Posterior vena cava (tissue), 2 donors: ENCODE measurements at regions not wholly inside any gene's neighbourhood (a gene's known extent, or its start where the extent isn't known, plus 50 kb on each side); places are given as distances from the start of the nearest gene placed in this dataset.

Experiments
- DNase-seq: peaks from one replicate; pipeline ENCODE4 v3.0.0-alpha.2; 2020; ENCODE audit warnings: low spot score
- intact Hi-C, 2 donors: fragments of 100-400 bp; cut with DNase I; formaldehyde crosslinking; loops; one replicate each; pipeline versions ENCODE4 v1.14.1 to v1.14.2; 2022 to 2023
- donor health status: DM: yes; HTN: yes; CAD: no.
- donor health status: DM: yes; HTN: yes; CAD: no.

DNA sequence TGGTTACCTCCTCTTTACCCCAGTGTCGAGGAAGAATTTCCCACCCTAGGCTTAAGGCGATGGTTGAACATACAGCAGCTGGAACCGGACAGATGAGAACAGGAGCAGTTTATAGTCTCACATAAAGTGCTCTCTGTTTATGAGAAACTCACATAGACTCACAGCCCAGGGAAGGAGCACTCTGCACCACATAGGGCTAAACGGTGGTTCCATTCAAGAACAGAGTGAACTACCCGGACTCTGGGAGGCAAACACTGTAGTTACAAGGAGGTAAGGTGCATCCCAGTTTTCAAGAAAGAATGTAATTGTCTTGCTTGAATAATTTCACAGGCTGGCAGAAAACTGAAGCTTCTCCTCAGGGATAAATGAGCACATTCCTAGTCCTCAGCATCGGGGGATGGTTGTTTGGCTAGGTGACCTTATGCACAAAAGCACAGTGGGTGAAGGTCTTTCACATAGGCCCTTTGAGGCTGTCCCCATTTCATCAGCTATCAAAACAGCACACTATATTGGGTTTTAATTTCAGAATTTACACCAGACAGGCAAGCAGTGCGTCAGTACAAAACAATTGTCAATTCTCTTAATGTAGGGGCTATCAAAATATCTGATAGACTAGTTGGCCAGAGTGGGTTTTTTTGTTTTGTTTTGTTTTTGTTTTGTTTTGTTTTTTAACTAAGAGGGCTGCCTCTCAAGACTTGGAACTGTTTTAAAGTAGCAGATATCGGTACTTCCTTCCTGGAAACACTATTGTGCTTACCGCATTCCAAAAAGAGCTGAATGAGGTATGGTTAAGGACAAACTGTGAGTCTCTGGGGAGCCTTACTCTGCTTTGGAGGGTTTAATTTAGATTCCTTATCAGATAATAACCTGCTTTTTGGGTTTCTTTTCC lies 918.1 kb upstream of the CDH8 start:
- no peak for DNase-seq
- intact Hi-C loops, result no loop called here

DNA sequence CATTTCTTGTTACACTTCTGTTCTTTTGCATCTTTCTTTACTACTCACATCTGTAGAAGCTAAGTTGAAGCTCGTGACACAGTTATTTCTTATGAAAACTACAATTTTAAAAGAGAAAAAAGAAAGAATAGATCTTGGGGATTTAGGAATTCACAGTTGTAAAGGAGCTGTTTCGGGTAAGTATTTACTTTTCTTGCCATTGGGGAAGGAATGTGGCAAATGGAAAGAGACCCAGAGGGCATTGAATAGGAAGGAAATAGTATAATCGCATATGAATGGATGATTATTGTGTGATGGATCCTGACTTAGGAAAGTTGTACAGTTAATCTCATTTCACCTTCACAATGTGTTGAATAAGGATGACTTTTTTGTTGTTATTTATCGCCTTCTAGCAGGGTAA lies 914.1 kb upstream of the CDH8 start:
- intact Hi-C loops, result no loop called here
- no peak for DNase-seq

DNA sequence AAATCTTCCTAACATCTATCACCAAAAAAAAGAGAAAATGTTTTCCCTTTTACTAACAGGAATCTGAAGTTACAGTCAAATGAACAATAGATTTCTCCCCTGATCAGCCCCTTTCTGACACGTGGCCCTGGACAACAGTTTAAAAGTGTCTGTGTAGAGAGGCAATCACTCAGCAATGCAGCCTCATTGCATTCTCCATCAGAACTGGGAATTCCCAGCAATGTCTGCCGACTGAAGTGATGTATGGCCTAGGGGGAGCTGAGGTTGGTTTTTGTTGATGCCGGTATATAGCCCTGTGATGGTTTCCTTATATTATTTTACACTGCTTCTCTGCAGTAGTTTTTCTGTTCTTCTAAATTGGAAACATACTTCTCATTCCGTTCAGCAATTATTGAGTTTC lies 904.3 kb upstream of the CDH8 start:
- no peak for DNase-seq
- intact Hi-C loops, result no loop called here

DNA sequence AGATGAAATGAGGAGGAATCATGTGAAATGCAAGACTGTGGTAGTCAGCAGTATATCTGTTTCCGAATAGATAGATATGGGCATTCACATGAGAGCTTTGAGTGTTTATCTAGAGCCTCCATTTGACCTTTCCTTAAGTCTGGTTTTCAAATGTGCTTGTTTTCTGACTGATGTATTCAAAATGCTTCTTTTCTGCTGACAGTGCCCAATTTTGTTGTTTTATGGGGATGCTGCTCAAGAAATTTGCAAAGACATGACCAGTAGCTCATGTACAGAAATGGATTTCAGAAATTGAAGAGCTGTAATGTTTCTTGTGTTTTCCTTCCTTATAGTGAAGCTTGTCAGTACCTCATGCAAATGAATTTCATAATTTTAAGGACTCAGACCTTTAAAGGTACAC lies 903.4 kb upstream of the CDH8 start:
- intact Hi-C loops, result no loop called here
- DNase-seq, result no peak

DNA sequence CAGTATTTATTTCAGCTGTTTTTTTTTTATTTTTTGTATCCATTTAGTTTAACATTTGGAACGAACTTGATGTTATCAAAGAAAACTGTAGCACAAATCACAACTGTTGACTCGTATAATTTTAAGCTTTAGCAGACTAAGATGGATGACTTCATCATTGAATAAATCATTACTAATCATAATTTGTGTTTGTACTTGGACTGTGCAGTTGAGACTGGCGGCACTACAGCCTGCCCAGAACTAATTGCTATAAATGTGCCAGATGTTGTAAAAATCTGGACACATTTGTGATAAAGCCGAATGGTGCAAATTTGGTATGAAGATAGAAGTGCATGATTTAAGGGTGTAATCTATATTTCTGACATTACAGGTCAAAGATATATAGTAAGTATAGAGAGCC lies 897.7 kb upstream of the CDH8 start:
- intact Hi-C loops, result no loop called here

DNA sequence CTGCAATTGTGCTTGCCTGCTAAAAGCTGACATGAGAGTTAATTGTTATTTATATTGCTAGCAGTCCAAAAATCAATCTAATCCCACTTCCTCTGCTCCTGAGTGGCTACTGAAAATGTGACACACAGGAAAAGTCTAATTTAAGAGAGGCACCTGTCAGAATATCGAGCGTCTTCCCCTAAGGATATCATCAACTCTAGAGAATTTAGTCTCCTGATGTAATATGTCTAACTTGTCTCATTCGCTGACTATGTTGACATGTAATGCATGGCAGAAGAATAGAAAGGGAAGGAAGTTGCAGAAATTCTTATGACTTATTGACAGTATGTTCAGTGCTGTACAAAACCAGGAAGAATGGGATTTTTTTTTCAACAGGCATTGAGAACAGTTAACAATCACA lies 893.4 kb upstream of the CDH8 start:
- no peak for DNase-seq
- intact Hi-C loops, result no loop called here

More for the DNA sequence above, 897.7 kb upstream of the CDH8 start:
- DNase-seq, result no peak

DNA sequence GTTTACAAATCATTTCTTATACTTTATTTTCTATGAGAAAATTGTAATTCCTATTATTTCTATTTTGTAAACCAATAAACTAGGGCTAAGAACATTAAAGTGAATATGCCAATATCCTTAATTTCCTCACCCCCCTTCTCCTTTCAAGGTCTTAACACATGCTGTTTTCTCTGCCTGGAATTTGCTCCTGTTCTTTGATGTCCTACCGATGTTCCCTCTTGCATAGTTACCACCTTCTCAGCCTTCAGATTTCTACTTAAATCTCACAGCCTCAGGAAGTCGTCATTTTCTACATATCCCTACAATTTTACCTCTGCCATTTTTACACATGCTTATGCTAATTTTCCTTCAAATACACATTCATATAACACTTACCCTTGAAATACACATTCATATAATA lies 890.9 kb upstream of the CDH8 start:
- no peak for DNase-seq
- intact Hi-C loops, result no loop called here

DNA sequence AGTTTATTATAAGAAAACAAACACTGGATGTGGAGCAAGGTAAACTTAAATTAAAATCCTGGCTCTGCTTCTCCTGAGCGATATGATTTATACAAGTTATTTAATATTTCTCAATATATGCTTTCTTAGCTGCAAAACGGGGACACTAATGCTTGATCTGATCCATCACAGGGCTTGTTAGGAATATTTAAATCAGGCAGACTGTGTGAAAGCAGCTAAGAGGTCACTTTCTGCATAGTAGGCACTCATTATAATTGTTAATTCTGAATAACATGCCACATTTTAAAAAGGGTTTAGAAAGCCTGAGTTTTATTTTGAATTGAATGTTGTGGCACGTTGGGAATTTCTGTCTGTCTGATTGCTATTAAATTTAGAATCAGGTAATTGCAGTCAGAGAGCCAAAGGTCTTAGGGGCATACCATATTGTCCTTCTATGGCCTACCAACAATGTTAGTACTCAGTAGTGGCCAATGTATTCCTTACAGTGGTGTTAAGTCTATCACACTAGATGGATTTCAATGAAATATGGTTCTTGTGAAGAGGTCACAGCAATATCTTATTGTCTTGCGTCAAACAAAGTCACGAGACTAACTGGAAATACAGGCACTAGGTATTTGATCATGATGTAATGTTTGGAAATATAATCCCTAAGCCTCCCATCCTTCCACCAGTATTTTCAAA lies 890.0 kb upstream of the CDH8 start:
- no peak for DNase-seq
- intact Hi-C loops, result no loop called here

DNA sequence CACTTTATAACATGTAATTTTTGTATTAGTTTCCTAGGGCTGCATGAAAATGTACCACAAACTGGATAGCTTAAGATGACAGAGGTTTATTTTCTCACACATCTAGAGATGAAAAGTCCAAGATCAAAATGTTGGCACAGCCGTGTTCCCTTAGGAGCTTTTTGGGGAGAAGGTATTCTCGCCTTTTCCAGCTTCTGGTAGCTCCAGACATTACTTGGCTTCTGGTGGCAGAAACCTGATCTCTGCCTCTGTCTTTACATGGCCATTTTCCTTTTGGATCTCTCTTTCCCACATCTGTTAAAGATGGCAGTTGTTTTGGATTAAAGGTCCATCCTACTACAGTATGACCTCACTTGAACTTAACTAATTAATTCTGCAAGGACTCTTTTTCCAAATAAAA lies 885.7 kb upstream of the CDH8 start:
- intact Hi-C loops, result no loop called here

DNA sequence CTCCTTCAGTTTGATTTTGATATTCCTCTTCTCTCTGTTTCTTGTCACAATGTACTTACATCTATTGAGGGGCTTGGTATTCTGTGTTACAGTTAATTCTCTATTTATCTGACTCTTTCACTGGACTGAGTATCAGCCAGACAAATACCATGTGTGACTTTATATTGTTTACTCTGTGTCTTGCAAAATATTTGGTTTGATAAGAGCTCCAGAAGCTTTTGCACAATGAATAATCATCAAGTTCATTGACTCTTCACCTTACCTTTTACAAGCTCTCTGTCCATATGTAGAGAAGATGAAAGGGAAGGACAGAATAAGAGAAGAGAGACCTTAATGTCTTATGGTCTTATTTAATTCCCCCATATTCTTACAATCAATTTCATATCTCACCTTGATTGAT lies 877.7 kb upstream of the CDH8 start:
- DNase-seq, result no peak
- intact Hi-C loops, result no loop called here

More for the DNA sequence above, 885.7 kb upstream of the CDH8 start:
- no peak for DNase-seq

DNA sequence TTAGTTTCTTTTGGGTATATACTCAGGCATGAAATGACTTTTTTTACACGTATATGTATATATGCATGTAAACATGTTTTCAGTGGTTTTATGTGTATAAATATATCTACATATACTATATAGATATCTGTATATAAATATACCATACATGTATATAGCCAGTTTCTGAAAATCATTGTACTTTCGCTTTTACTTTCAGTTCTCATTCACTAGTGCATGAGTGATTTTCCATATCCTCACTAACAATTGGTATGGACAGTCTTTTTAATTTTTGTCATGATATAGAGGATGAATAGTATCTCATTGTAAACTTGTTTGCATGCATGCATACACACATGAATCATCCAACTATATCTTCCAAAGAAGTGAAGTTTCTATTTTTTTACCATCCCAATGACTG lies 877.1 kb upstream of the CDH8 start:
- intact Hi-C loops, result no loop called here
- no peak for DNase-seq

DNA sequence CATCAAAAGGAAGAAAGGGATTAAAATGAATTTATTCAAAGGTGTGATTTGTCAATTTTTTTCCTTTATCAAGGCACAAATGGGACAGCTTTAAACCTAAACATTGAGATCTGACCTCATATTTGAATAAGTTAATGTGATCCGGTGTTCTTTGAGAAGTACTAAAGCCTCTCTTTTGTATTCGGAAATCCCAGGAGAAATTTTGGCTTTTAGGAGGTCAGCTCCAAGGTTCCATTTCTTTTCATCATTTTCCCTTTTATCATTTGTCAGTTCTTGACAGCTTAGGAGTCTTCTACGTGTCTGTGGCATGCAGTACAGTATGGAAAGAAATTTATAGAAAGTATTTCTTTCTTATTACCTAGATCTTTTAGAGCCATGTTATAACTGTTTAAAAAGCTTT lies 873.4 kb upstream of the CDH8 start:
- intact Hi-C loops, result no loop called here
- DNase-seq, result no peak

DNA sequence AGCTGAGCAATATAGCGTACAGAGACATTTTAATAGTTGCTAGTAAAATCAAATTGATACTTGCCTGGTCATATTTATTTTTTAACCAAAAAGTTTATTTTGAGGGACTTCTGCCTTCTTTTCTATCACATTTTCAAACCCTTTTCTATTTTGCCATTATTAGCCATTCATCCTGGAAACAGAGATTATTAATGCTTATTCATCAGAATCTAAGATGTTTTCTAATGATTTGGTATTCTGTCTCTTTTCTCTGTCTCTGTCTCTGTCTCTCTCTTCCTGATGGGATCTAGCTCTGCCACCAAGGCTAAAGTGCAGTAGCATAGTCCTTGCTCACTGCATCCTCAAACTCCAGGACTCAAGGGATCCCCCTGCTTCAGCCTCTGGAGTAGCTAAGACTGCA lies 871.3 kb upstream of the CDH8 start:
- intact Hi-C loops, result no loop called here

DNA sequence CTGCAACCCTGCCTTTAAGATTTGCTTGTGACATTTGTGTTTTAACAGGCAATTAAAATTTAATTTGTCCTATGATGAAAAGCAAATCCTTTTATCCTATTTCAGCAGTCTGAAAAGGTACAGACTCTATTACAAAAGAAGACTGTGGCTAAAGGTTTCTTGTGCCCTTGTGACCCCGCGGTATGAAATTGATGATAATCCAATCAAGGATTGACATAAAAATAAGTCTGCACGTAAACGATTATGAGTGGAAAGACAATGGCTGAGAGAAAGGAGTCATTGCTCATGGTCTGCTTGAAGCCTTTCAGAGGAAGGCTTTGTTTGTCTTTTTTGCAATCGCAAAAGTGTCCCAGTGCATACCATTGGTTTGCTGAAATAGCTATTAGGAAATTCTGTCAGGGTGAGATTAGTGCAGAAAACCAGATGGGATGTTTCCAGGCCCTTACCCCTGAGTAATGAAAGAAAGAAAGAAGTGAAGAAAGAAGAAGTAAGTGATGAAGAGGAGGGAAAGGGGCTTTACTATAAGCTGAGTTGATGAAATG lies 867.8 kb upstream of the CDH8 start:
- no peak for DNase-seq
- intact Hi-C loops, result no loop called here

More for the DNA sequence above, 871.3 kb upstream of the CDH8 start:
- DNase-seq, result no peak

DNA sequence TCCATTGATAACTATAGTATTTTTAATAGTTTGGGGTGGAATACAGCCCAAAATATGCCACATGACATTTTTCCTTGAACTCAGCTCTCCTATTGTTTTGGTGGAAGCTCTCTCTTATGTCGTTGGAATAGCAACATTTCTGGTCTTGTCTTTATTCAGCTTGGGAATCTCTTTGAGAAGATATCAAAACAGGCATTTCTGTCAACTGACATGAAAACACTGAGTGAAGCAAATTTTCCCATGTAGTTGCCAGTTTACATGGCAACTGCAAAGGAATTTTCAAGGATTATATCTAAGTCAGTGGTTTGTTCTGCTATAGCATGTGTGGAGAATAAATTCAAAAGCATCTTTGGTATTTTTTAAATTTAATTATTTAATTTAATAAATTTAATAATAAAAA lies 863.5 kb upstream of the CDH8 start:
- no peak for DNase-seq
- intact Hi-C loops, result no loop called here

DNA sequence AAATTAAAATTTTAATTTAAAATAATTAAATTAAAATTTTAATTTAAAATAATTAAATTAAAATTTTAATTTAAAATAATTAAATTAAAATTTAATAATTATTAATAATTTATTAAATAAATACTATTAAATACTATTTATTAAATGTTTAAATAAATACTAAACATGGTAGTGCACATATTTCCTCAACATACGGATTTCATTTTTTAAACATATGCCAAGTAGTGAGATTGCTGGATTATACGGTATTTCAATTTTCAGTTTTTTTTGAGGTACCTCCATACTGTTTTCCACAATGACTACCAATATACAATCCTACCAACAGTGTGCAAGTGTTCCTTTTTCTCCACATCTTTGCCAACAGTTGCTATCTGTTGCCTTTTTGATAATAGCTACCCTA lies 852.9 kb upstream of the CDH8 start:
- intact Hi-C loops, result no loop called here
- no peak for DNase-seq

DNA sequence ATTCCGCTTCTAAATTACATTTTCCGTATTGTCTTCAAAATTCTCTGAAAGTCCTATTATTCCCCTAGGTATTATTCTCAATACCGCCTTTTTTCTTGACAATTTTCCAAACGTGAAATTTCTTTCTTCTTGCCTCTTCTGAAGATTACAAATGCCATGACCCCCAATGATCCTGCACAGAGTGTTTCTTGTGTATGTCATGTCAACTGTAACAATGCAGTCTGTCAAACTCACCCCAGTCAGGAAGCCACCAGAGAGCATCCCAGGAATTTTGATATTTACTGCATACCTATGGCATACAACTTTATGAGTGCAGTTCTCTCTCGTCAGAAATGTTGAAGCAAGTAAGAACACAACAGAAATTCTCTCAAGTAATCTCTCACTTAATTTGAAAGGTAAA lies 847.3 kb upstream of the CDH8 start:
- no peak for DNase-seq
- intact Hi-C loops, result no loop called here

DNA sequence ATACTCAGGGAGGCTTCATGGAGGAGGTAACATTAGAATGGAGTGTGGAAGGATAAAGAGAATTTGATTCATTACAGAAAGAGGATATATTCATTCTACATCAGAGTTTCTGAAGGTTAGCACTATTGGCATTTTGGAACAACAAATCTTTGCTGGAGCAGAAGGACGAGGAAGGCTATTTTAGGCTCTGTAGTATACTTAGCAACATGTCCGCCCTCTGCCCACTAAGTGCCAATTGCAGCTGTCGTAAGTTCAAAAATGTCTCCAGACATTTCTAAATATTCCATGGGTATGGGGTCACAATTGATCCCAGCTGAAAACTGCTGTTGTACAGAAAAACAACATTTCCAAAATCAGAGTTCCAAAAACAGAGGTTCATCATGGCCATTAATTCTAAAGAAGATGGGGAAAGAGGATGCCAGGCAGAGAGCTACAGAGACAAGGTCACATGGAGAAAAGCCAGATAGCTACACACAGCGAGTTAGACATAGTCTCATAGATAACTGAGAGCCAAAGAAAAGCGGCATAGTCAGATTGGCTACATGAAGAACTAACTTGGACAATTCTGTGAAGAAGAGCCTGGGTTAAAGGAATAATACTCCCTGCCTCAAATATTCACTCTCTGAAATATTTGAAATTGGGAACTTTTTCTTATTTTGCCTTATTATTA lies 846.4 kb upstream of the CDH8 start:
- intact Hi-C loops, result no loop called here
- DNase-seq, result no peak

DNA sequence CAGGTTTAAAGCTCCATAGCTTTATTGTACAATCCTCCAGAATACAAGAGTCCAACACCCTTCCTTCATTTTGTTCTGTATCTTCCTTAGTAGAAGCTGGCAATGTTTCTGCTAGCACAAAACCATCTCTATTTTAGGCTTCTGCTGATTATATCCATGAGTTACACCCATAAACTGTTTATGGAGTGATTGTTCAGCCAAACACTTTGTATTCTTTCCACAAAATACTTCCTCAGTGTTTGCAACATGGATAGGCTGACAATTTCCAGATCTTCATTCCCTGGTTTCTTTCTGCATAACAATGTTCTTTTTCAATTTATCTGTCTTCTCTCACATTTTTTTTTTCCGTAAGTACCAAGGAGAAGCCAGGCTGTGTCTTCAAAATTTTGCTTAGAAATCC lies 839.9 kb upstream of the CDH8 start:
- no peak for DNase-seq
- intact Hi-C loops, result no loop called here

DNA sequence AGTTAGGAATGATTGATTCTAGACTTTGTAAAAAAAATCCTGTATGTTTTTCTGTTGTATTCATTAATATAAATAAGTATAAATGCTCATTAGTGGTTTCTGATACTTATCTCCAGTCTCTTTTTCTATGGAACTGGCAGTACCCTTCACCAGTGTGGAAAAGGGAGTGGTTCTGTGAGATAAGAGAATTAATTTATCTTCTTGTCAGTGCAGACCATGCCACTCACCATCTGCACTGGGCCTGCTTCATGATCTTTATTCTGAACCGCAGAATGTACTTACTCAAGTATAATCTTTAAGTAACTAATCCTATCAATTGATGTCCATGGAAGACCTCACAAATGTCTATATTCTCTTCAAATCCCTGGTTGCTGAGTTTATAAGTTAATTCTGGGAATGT lies 836.1 kb upstream of the CDH8 start:
- intact Hi-C loops, result no loop called here
- DNase-seq, result no peak
